Transverse colon (tissue), 4 donors: ENCODE measurements at regions not wholly inside any gene's neighbourhood (a gene's known extent, or its start where the extent isn't known, plus 50 kb on each side); places are given as distances from the start of the nearest gene placed in this dataset.

ENCODE experiments used
- DNase-seq: peaks from one replicate; pipeline ENCODE4 v3.0.0-alpha.2; 2019
- H3K27ac ChIP-seq, 4 donors: fragments of 200-600 bp; sonication (generic); 2 replicates each; pipeline ENCODE4 v1.5.1; 2016 to 2018; ENCODE audit warnings: inconsistent platforms in 4 of 4
- H3K27me3 ChIP-seq: fragments of 200-600 bp; sonication (generic); 2 replicates; pipeline ENCODE4 v1.5.1; 2017; ENCODE audit warnings: inconsistent platforms
- H3K36me3 ChIP-seq, 4 donors: fragments of 200-600 bp; sonication (generic); 2 replicates each; pipeline ENCODE4 v1.5.1; 2017 to 2019; ENCODE audit warnings: inconsistent platforms in 4 of 4
- H3K4me1 ChIP-seq, 4 donors: fragments of 200-600 bp; sonication (generic); 2 replicates each; pipeline ENCODE4 v1.5.1; 2017 to 2020; ENCODE audit warnings: inconsistent platforms in 4 of 4
- H3K4me3 ChIP-seq, 4 donors: fragments of 200-600 bp; sonication (generic); 1 replicate in 1 of 4; 2 replicates in 3 of 4; pipeline versions ENCODE4 v1.5.1 to v1.6.1; 2017 to 2019; ENCODE audit warnings: inconsistent platforms in 4 of 4
- H3K9me3 ChIP-seq, 2 donors: fragments of 200-600 bp; sonication (generic); 2 replicates each; pipeline ENCODE4 v1.5.1; 2017 to 2019; ENCODE audit warnings: inconsistent platforms in 2 of 2
- CTCF ChIP-seq, 5 experiments: fragments of 200-600 bp in 3 of 5; fragments of 450-650 bp in 2 of 5; sonication (generic) in 3 of 5; IDR thresholded peaks; 1 replicate in 2 of 5; 2 replicates in 3 of 5; pipeline ENCODE4 v1.5.1; 2016 to 2017; ENCODE audit warnings: antibody characterized with exemption in 5 of 5, inconsistent platforms in 3 of 5, mild to moderate bottlenecking in 2 of 5, moderate library complexity in 1 of 5
- EP300 ChIP-seq: sonication (generic); formaldehyde crosslinking; IDR thresholded peaks from one replicate; pipeline ENCODE4 v1.6.1; 2017; ENCODE audit warnings: antibody characterized with exemption, low read depth
- POLR2A ChIP-seq: fragments of 450-650 bp; IDR thresholded peaks from one replicate; pipeline ENCODE4 v1.6.1; 2016; ENCODE audit warnings: antibody characterized with exemption, mild to moderate bottlenecking, moderate library complexity
- POLR2AphosphoS5 ChIP-seq, 3 donors: sonication (generic); formaldehyde crosslinking; IDR thresholded peaks; one replicate each; pipeline ENCODE4 v1.6.1; 2016; ENCODE audit warnings: antibody characterized with exemption in 3 of 3
- WGBS, 2 donors: methylation state at CpG; one replicate each; pipeline ENCODE4 v1.1.5; 2018; ENCODE audit warnings: low coverage in 1 of 2; 5-methylcytosine and 5-hydroxymethylcytosine counted together
- in situ Hi-C, 4 donors: fragments of 200-750 bp; cut with MboI; loops; one replicate each; pipeline versions ENCODE4 v1.15.0 to v1.15.1; 2017; ENCODE audit warnings: low sequenced_read_pairs in 3 of 4, low pct_ligation_motif_present in 1 of 4, low pct_unique_long_range_greater_than_20kb in 1 of 4
- intact Hi-C: fragments of 100-400 bp; cut with DNase I; formaldehyde crosslinking; loops from one replicate; pipeline ENCODE4 v1.15.1; 2023; ENCODE audit warnings: low total_unique reads

DNA sequence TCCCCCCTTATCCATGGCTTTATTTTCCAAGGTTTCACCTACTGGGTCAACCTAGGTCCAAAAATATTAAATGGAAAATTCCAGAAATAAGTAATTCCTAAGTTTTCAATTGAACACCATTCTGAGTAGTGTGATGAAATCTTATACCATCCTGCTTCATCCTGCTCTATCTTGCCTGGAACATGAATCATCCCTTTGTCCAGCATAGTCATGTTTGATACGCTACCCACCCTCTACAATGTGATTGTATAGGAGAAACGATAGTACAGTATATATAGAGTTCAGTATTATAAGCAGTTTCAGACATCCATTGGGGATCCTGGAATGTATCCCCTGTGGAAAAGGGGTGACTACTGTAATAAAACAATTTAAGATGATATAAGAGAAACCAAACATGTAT lies 62.2 kb downstream of the IFNG start:
- no peaks in the 10 kb centered on the region for H3K4me1 ChIP-seq
- in situ Hi-C loops, result no loop called here
- no peaks in the 10 kb centered on the region for H3K36me3 ChIP-seq
- TF ChIP-seq POLR2A, result no peak
- TF ChIP-seq EP300, result no peak
- TF ChIP-seq CTCF (IDR thresholded peaks at IDR 0.05), result no peak
- TF ChIP-seq POLR2AphosphoS5 (IDR thresholded peaks at IDR 0.05), result no peak
- intact Hi-C loops, result no loop called here
- no peaks in the 10 kb centered on the region for H3K9me3 ChIP-seq
- no peak for DNase-seq
- 94 to 96% methylated on average over 2 of the region's 2 CpGs for WGBS, 2 donors
- H3K4me3 ChIP-seq, result no peak overlapping the region
- H3K27me3 ChIP-seq, result no peaks in the 10 kb centered on the region
- H3K27ac ChIP-seq, result no peak overlapping the region

DNA sequence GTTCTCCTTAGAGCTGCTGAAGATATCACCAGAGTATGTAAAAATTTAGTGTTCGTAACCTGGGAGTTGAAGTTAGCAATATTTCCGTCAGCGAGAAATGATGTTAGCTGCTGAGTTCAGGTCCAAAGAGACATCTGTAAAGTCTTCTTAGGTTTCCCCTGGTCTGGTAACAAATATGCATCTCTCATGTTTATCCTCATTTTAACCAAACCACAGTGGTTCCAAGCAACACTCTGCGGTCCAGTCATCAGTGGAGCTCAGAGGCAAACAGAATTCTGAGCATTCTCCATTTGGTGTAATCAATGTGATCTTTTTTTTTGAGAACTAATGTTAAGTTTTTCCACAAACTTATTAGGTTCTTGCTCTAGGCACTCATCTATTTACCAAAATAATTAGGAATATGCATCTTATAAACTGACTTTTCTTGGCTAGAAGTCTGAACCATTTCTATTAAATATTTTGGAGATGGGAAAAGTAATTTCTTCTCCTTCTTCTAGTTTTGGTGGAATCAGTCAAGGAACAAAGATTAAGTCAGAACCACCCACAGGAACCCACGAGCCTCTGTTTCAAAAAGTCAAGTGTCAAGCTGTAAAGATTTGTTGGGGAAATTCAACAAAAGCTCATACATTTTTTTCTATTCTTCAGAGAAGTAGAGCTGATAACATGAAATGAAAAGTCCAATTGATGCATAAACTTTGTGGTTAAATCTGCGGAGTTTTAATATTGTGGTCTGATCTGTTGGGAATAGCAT lies 64.7 kb downstream of the IFNG start:
- WGBS, 2 donors, result 89 to 96% methylated on average over 6 of the region's 6 CpGs
- in situ Hi-C loops, result no loop called here
- TF ChIP-seq EP300 (no peak), POLR2AphosphoS5 (IDR thresholded peaks at IDR 0.05) (no peak), POLR2A (no peak), CTCF (IDR thresholded peaks at IDR 0.05) (no peak)
- Histone ChIP-seq H3K9me3 (no peaks in the 10 kb centered on the region), H3K4me3 (no peak overlapping the region), H3K27ac (no peak overlapping the region), H3K4me1 (no peaks in the 10 kb centered on the region), H3K27me3 (no peaks in the 10 kb centered on the region), H3K36me3 (no peaks in the 10 kb centered on the region)
- DNase-seq, result no peak
- intact Hi-C loops, result no loop called here

- no peak overlapping the region for H3K27ac ChIP-seq
- in situ Hi-C loops, result no loop called here
- TF ChIP-seq CTCF (IDR thresholded peaks at IDR 0.05), result no peak
Observed at GRCh38 chr12:68094195-68094594, 65.3 kb downstream of the IFNG start.

GRCh38 chr12:68092976-68093375 lies 66.6 kb downstream of the IFNG start:
- no peak overlapping the region for H3K4me3 ChIP-seq
- intact Hi-C loops, result no loop called here
- no peaks in the 10 kb centered on the region for H3K4me1 ChIP-seq
- WGBS, 2 donors, result 86 to 89% methylated on average over 1 to 2 of the region's 2 CpGs
- no peaks in the 10 kb centered on the region for H3K36me3 ChIP-seq
- TF ChIP-seq POLR2AphosphoS5 (IDR thresholded peaks at IDR 0.05), result no peak
- TF ChIP-seq EP300, result no peak
- TF ChIP-seq CTCF (IDR thresholded peaks at IDR 0.05), result no peak
- no peak for TF ChIP-seq POLR2A
- no peak overlapping the region for H3K27ac ChIP-seq
- peaks cover 0 to 7% of the 10 kb centered on the region in 2 donors for H3K9me3 ChIP-seq
- no peaks in the 10 kb centered on the region for H3K27me3 ChIP-seq
- DNase-seq, result no peak
- in situ Hi-C loops, result no loop called here

More at GRCh38 chr12:68094195-68094594, 65.3 kb downstream of the IFNG start:
- no peak for DNase-seq
- Histone ChIP-seq H3K4me3 (no peak overlapping the region), H3K9me3 (peaks cover 0 to 2% of the 10 kb centered on the region in 2 donors), H3K36me3 (no peaks in the 10 kb centered on the region), H3K27me3 (no peaks in the 10 kb centered on the region), H3K4me1 (no peaks in the 10 kb centered on the region)
- WGBS, 2 donors, result 81 to 100% methylated on average over 1 to 2 of the region's 2 CpGs
- intact Hi-C loops, result no loop called here
